ENCODE measurements at regions not wholly inside any gene's neighbourhood (a gene's known extent, or its start where the extent isn't known, plus 50 kb on each side); places are given as distances from the start of the nearest gene placed in this dataset.

- no peak for TF ChIP-seq CTCF (IDR thresholded peaks at IDR 0.05)
- no peak for TF ChIP-seq POLR2A (IDR thresholded peaks at IDR 0.05)
Observed at GRCh38 chr4:80134936-80135701, 62.1 kb upstream of the ANTXR2 start.
